ENCODE measurements at regions not wholly inside any gene's neighbourhood (a gene's known extent, or its start where the extent isn't known, plus 50 kb on each side); places are given as distances from the start of the nearest gene placed in this dataset.

DNA sequence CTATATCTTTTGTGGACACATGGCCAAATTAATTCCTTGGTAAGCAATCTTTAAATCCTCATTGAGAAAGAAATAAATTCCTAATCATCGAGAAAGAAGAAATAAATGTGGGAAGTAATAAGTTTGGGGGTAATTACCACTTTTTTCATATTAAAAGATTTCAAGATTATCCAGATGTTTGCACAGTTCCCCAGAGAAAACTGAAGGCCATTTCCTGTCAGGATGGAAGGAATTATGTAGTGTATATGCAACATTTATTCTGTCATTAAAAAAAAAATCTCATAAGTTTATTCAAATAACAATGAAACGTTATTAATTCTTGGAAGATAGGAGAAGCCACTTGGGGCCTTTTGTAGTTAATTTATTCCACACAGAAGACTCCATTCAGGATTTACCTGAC is 385.6 kb upstream of the NR3C2 start:
- Histone ChIP-seq H3K4me3 (ENCODE audit: insufficient read depth, low read length, poor library complexity, severe bottlenecking) (no peak overlapping the region), H3K27me3 (ENCODE audit: low read length) (no peaks in the 10 kb centered on the region), H2AFZ (ENCODE audit: low read depth, low read length, severe bottlenecking) (no peak overlapping the region)

DNA sequence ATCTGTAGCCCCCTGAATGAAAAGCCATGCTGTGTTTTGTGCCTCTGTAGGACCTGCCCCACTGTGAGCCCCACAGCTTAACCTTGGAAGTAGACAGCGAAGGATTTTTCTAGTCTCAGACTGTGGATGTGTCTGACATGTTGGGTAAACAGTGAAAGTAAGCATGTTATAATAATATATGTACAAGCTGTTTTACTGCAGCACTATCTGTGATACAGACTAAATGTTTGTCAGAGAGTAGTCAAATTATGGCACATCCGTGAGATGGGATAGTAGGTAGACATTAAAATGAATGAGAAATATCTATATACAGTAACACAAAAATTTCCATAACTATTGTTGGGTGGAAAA is 381.2 kb upstream of the NR3C2 start:
- H3K36me3 ChIP-seq (ENCODE audit: low read length), result no peaks in the 10 kb centered on the region

More for the DNA sequence above, 385.6 kb upstream of the NR3C2 start:
- no peak overlapping the region for H3K4me2 ChIP-seq (ENCODE audit: low read depth, low read length, poor library complexity, severe bottlenecking)
- H3K9me3 ChIP-seq (ENCODE audit: insufficient read depth, low read length), result no peaks in the 10 kb centered on the region
- no peak overlapping the region for H3K27ac ChIP-seq (ENCODE audit: low read depth, low read length)
- no peaks in the 10 kb centered on the region for H3K79me2 ChIP-seq (ENCODE audit: insufficient read depth, low read length)
- H4K20me1 ChIP-seq (ENCODE audit: low read depth, low read length), result no peaks in the 10 kb centered on the region
- H3F3A ChIP-seq (ENCODE audit: insufficient read depth), result no peaks in the 10 kb centered on the region
- TF ChIP-seq EZH2phosphoT487 (conservative IDR thresholded peaks at IDR 0.05; ENCODE audit: low read length) (no peak), CTCF (IDR thresholded peaks at IDR 0.05; ENCODE audit: insufficient read depth, low read length, poor library complexity, severe bottlenecking) (no peak)
- H3K36me3 ChIP-seq (ENCODE audit: low read length), result no peaks in the 10 kb centered on the region
- no peaks in the 10 kb centered on the region for H3K9me2 ChIP-seq (replicated peaks; ENCODE audit: insufficient read depth, low read length)
- H3K9ac ChIP-seq (ENCODE audit: low read length), result no peak overlapping the region

GRCh38 chr4:148822572-148823418 is 380.6 kb upstream of the NR3C2 start:
- Histone ChIP-seq H3K9me2 (replicated peaks; ENCODE audit: insufficient read depth, low read length) (no peaks in the 10 kb centered on the region), H3K27ac (ENCODE audit: low read depth, low read length) (no peak overlapping the region), H3K79me2 (ENCODE audit: insufficient read depth, low read length) (no peaks in the 10 kb centered on the region), H3K9me3 (ENCODE audit: insufficient read depth, low read length) (no peaks in the 10 kb centered on the region), H3K9ac (ENCODE audit: low read length) (no peak overlapping the region), H3K36me3 (ENCODE audit: low read length) (no peaks in the 10 kb centered on the region), H3K27me3 (ENCODE audit: low read length) (no peaks in the 10 kb centered on the region), H2AFZ (ENCODE audit: low read depth, low read length, severe bottlenecking) (no peak overlapping the region), H3K4me2 (ENCODE audit: low read depth, low read length, poor library complexity, severe bottlenecking) (no peak overlapping the region), H3F3A (ENCODE audit: insufficient read depth) (no peaks in the 10 kb centered on the region), H4K20me1 (ENCODE audit: low read depth, low read length) (no peaks in the 10 kb centered on the region), H3K4me3 (ENCODE audit: insufficient read depth, low read length, poor library complexity, severe bottlenecking) (no peak overlapping the region)
- TF ChIP-seq CTCF (IDR thresholded peaks at IDR 0.05; ENCODE audit: insufficient read depth, low read length, poor library complexity, severe bottlenecking), result no peak
- TF ChIP-seq EZH2phosphoT487 (conservative IDR thresholded peaks at IDR 0.05; ENCODE audit: low read length), result no peak

More for the DNA sequence above, 381.2 kb upstream of the NR3C2 start:
- H3K9ac ChIP-seq (ENCODE audit: low read length), result no peak overlapping the region
- no peak for TF ChIP-seq CTCF (IDR thresholded peaks at IDR 0.05; ENCODE audit: insufficient read depth, low read length, poor library complexity, severe bottlenecking)
- no peak for TF ChIP-seq EZH2phosphoT487 (conservative IDR thresholded peaks at IDR 0.05; ENCODE audit: low read length)
- H3K27me3 ChIP-seq (ENCODE audit: low read length), result no peaks in the 10 kb centered on the region
- H3K9me2 ChIP-seq (replicated peaks; ENCODE audit: insufficient read depth, low read length), result no peaks in the 10 kb centered on the region
- H3K4me3 ChIP-seq (ENCODE audit: insufficient read depth, low read length, poor library complexity, severe bottlenecking), result no peak overlapping the region
- H4K20me1 ChIP-seq (ENCODE audit: low read depth, low read length), result no peaks in the 10 kb centered on the region
- H2AFZ ChIP-seq (ENCODE audit: low read depth, low read length, severe bottlenecking), result no peak overlapping the region
- no peaks in the 10 kb centered on the region for H3K9me3 ChIP-seq (ENCODE audit: insufficient read depth, low read length)
- H3K4me2 ChIP-seq (ENCODE audit: low read depth, low read length, poor library complexity, severe bottlenecking), result no peak overlapping the region
- H3K27ac ChIP-seq (ENCODE audit: low read depth, low read length), result no peak overlapping the region
- H3F3A ChIP-seq (ENCODE audit: insufficient read depth), result no peaks in the 10 kb centered on the region
- H3K79me2 ChIP-seq (ENCODE audit: insufficient read depth, low read length), result no peaks in the 10 kb centered on the region
